GM18870 (cell line): ENCODE measurements at regions not wholly inside any gene's neighbourhood (a gene's known extent, or its start where the extent isn't known, plus 50 kb on each side); places are given as distances from the start of the nearest gene placed in this dataset.

ENCODE experiments used
- ATAC-seq: cut with Tn5 transposase; IDR thresholded peaks from one replicate; pipeline ENCODE4 v1.9.1; 2021; ENCODE audit warnings: moderate library complexity; ENCODE audit not compliant: unreplicated experiment

GRCh38 chr6:133583907-133584427 is 304.9 kb upstream of the TCF21 start:
- ATAC-seq: no peak

- no peak for ATAC-seq
These were observed 304.1 kb upstream of the TCF21 start for GRCh38 chr6:133584823-133585222.

- no peak for ATAC-seq
These were observed 302.9 kb upstream of the TCF21 start for GRCh38 chr6:133585978-133586377.

- no peak for ATAC-seq
These were observed 301.3 kb upstream of the TCF21 start for GRCh38 chr6:133587546-133588160.

- no peak for ATAC-seq
These were observed 298.7 kb upstream of the TCF21 start for GRCh38 chr6:133590196-133590595.

GRCh38 chr6:133590814-133591213 is 298.1 kb upstream of the TCF21 start:
- ATAC-seq: no peak

- no peak for ATAC-seq
These were observed 297.6 kb upstream of the TCF21 start for GRCh38 chr6:133591275-133591674.

- ATAC-seq: no peak
These were observed 294.2 kb upstream of the TCF21 start for GRCh38 chr6:133594652-133595110.

- ATAC-seq: no peak
These were observed 293.7 kb upstream of the TCF21 start for GRCh38 chr6:133595111-133595761.

- no peak for ATAC-seq
These were observed 282.1 kb upstream of the TCF21 start for GRCh38 chr6:133606852-133607251.

- ATAC-seq: no peak
These were observed 280.3 kb upstream of the TCF21 start for GRCh38 chr6:133608620-133609019.

- no peak for ATAC-seq
These were observed 279.3 kb upstream of the TCF21 start for GRCh38 chr6:133609415-133610226.

- ATAC-seq: no peak
These were observed 278.6 kb upstream of the TCF21 start for GRCh38 chr6:133610227-133610840.

- ATAC-seq: no peak
These were observed 277.9 kb upstream of the TCF21 start for GRCh38 chr6:133610971-133611370.

GRCh38 chr6:133612459-133612858 is 276.5 kb upstream of the TCF21 start:
- ATAC-seq: no peak

- ATAC-seq: no peak
These were observed 275.7 kb upstream of the TCF21 start for GRCh38 chr6:133613211-133613610.

- no peak for ATAC-seq
These were observed 267.2 kb upstream of the TCF21 start for GRCh38 chr6:133621751-133622150.

GRCh38 chr6:133623065-133623464 is 265.8 kb upstream of the TCF21 start:
- ATAC-seq: no peak

- no peak for ATAC-seq
These were observed 265.3 kb upstream of the TCF21 start for GRCh38 chr6:133623621-133624020.

GRCh38 chr6:133626096-133626666 is 262.7 kb upstream of the TCF21 start:
- no peak for ATAC-seq

- no peak for ATAC-seq
These were observed 258.9 kb upstream of the TCF21 start for GRCh38 chr6:133629970-133630369.
